ENCODE measurements at regions not wholly inside any gene's neighbourhood (a gene's known extent, or its start where the extent isn't known, plus 50 kb on each side); places are given as distances from the start of the nearest gene placed in this dataset.
"Not testable (repeated sequence)": the region's sequence is repeated elsewhere in the genome, so short reads cannot be mapped to it uniquely, and the experiment has no call there.

DNA sequence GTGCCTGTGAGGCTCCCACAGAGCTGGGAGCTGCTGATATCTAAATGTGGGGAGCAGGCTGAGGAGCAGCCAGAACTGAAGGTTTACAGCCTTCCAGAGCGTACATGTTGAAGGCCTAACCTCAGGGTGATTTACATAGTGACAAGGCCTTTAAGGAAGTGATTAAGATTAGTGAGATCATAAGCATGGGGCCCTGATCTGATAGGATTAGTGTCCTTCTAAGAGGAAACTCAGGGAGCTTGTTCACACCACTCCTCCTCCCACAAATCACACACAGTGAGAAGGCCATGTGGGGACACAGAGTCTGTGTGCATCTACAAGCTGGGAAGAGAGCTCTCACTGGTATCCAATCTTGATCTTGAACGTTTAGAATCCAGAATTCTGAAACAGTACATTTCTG lies 92.3 kb upstream of the NBPF6 start:
- Histone ChIP-seq H3K36me3 (no peaks in the 10 kb centered on the region), H3K27me3 (ENCODE audit: insufficient read depth, low read depth, severe bottlenecking) (peaks cover 15% of the 10 kb centered on the region), H3K4me3 (ENCODE audit: low read depth, low read length) (no peak overlapping the region), H3K9me3 (ENCODE audit: severe bottlenecking) (peaks cover 4% of the 10 kb centered on the region), H3K27ac (no peak overlapping the region)
- TF ChIP-seq, protein P1, sequence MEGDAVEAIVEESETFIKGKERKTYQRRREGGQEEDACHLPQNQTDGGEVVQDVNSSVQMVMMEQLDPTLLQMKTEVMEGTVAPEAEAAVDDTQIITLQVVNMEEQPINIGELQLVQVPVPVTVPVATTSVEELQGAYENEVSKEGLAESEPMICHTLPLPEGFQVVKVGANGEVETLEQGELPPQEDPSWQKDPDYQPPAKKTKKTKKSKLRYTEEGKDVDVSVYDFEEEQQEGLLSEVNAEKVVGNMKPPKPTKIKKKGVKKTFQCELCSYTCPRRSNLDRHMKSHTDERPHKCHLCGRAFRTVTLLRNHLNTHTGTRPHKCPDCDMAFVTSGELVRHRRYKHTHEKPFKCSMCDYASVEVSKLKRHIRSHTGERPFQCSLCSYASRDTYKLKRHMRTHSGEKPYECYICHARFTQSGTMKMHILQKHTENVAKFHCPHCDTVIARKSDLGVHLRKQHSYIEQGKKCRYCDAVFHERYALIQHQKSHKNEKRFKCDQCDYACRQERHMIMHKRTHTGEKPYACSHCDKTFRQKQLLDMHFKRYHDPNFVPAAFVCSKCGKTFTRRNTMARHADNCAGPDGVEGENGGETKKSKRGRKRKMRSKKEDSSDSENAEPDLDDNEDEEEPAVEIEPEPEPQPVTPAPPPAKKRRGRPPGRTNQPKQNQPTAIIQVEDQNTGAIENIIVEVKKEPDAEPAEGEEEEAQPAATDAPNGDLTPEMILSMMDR (IDR thresholded peaks at IDR 0.05; ENCODE audit: low read depth, low read length), result no peak
- peak; percentile 59 for DNase-seq

DNA sequence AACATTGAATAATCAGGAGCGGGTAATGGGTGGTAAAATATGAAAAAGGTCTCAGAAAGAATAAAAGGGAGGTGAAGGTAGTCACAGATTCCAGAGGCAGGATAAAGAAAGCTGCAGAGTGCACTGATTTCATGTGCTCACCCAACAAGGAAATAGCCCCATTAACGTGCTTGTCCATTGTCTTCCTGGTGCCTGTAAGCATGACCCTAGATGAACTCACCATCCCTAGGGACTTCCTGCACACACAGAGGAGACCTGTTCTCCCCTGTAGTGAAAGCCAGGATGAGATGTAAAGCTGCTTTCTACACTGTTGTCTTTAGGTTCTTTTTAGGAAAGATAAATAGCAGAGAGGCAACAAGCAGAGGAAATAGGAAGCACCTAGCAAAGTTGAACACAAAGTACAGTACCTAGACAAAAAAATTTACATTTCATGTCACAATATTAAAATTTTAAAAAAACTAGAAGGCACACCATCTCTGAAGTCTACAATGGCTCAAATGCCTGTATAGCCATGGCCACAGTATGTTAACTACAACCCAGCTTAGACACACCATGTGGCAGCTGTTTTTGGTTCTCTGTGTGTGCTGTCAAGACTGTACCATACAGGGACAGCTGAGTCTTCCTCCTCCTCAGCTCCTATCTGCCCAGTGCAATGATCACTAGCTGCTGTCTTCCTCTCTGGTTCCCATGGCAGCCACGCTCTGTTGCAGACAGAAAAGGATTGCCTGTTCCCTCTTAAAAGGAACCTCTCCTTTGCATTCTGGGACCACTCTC lies 69.9 kb upstream of the NBPF6 start:
- not testable (repeated sequence) for DNase-seq; H3K27ac ChIP-seq; H3K36me3 ChIP-seq; H3K27me3 ChIP-seq (ENCODE audit: insufficient read depth, low read depth, severe bottlenecking); H3K4me3 ChIP-seq (ENCODE audit: low read depth, low read length); H3K9me3 ChIP-seq (ENCODE audit: severe bottlenecking)
